ENCODE measurements at regions not wholly inside any gene's neighbourhood (a gene's known extent, or its start where the extent isn't known, plus 50 kb on each side); places are given as distances from the start of the nearest gene placed in this dataset.

DNA sequence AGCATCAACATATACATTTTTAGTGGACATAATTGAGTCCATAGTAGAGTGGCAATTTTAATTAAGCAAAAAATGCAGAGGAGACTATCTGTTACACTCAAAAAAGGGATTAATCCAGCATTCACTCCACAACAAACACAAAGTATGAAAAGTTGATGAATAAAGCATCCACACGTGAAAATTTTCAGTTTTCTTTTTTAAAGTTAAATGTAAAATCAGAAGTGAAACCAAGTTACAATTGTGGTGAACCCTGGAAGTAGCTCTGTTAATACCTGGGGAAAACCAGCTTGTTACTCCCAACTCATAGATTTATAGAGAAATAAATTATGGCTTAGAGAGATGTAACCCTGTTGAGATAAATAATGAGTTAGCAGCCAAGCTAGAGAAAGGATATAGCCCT lies 807.8 kb downstream of the TRIB2 start:
- TF ChIP-seq POLR2A (IDR thresholded peaks at IDR 0.05) (no peak), EP300 (IDR thresholded peaks at IDR 0.05) (no peak)
- TF ChIP-seq, protein P1, sequence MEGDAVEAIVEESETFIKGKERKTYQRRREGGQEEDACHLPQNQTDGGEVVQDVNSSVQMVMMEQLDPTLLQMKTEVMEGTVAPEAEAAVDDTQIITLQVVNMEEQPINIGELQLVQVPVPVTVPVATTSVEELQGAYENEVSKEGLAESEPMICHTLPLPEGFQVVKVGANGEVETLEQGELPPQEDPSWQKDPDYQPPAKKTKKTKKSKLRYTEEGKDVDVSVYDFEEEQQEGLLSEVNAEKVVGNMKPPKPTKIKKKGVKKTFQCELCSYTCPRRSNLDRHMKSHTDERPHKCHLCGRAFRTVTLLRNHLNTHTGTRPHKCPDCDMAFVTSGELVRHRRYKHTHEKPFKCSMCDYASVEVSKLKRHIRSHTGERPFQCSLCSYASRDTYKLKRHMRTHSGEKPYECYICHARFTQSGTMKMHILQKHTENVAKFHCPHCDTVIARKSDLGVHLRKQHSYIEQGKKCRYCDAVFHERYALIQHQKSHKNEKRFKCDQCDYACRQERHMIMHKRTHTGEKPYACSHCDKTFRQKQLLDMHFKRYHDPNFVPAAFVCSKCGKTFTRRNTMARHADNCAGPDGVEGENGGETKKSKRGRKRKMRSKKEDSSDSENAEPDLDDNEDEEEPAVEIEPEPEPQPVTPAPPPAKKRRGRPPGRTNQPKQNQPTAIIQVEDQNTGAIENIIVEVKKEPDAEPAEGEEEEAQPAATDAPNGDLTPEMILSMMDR (IDR thresholded peaks at IDR 0.05), result no peak

Measured in tibial nerve (tissue), 4 donors.